ENCODE measurements at regions not wholly inside any gene's neighbourhood (a gene's known extent, or its start where the extent isn't known, plus 50 kb on each side); places are given as distances from the start of the nearest gene placed in this dataset.

DNA sequence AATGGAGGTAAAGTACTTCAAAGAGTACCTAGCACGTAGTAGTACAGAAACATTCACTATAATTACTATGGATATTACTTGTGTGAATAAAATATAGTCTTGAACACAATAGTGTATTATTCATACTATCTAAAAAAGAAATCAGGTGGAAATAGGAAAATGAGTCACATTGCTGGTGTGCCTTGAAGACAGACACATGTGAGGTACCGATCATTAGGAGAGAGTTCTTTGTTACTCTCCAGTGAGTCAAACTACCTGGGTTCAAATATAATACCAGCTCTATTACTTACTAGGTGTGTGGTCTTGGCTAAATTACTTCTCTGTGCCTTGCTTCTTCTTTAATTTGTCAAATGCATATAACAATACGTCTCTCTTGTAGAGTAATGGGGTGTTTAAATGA lies 50.8 kb upstream of the BEND6 start:
- no peak overlapping the region for H3K4me3 ChIP-seq (ENCODE audit: low read length)
- DNase-seq (ENCODE audit: low read depth), result no peak
- TF ChIP-seq, protein P1, sequence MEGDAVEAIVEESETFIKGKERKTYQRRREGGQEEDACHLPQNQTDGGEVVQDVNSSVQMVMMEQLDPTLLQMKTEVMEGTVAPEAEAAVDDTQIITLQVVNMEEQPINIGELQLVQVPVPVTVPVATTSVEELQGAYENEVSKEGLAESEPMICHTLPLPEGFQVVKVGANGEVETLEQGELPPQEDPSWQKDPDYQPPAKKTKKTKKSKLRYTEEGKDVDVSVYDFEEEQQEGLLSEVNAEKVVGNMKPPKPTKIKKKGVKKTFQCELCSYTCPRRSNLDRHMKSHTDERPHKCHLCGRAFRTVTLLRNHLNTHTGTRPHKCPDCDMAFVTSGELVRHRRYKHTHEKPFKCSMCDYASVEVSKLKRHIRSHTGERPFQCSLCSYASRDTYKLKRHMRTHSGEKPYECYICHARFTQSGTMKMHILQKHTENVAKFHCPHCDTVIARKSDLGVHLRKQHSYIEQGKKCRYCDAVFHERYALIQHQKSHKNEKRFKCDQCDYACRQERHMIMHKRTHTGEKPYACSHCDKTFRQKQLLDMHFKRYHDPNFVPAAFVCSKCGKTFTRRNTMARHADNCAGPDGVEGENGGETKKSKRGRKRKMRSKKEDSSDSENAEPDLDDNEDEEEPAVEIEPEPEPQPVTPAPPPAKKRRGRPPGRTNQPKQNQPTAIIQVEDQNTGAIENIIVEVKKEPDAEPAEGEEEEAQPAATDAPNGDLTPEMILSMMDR (conservative IDR thresholded peaks at IDR 0.05; ENCODE audit: low read length), result no peak

DNA sequence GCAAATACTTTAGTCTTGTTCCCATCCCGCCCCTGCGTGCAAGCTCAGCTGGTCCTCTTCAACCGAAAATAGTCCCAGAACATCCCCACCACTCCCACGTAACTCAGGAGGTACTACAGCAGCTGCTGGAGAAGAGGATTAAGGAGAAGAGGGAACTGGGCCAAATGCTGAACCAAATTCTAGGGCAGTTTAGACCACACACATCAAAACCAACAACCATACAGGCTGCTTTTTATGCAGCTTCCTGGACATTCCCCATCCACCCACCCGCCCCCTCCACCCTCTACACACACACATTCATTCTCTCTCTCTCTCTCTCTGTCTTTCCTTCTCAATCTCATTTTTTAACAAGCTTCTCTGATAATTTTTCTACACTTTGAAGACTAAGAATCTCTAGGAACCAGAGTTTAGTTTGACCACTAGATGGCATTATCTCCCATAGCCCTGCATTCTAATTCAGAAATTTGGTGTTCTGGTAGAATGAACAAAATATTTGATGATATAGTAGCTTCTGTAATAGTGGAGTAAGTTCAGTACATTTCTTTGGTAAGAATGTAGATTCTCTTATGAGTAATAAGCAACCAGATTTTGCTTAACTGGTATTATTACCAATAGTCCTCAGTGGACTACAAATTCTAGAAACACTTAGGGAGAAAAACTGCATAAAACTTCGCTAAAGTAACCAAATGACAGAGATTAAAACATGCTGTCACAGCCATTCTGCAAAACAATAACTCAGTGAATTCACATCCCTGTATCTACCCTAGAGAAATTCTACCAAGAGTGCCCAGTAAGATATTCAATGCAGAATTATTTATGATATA lies 52.1 kb upstream of the BEND6 start:
- peak; percentile 83 for DNase-seq (ENCODE audit: low read depth)
- TF ChIP-seq, protein P1 (conservative IDR thresholded peaks at IDR 0.05; ENCODE audit: low read length), result peak; percentile 75
- peak overlapping the region; percentile 25 for H3K4me3 ChIP-seq (ENCODE audit: low read length)

DNA sequence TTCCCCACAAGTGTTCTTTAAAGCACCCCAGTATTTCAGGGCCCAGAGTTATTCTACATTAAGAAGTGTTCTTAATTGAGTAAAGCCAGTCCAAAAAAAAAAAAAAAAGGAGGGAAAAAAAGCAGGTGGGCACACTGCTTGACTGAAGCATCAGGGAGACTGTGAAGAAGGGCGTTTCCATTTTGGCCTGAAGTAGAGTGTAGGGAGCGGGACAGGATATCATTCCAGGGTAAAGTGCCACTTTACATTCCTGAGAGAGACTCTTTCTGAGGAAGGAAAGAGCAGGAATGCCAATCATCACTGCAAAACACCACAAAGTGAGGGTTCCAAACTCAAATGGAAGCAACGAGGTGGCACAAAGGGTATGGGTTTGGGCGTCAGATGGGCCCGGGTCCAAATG lies 54.1 kb upstream of the BEND6 start:
- no peak overlapping the region for H3K4me3 ChIP-seq (ENCODE audit: low read length)
- DNase-seq (ENCODE audit: low read depth), result no peak
- TF ChIP-seq, protein P1 (conservative IDR thresholded peaks at IDR 0.05; ENCODE audit: low read length), result no peak

DNA sequence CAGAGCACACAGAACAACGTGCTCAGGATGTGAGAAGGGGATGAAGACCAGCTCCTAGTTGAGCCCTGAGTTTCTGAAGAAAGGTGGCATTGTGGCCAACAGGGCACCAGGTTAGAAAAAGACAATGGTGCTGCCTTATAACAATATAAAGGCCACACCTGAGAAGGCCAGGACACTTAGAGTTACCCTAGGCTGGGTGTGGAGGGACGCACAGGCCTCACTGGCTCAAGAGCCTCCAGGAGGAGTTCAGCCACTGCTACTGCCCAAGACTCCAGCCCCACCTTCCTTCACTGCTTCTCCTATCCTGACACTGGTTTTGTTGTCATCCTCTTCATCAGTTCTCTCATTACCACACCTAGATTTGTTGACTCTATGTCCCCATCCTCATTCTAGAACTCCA lies 55.2 kb upstream of the BEND6 start:
- DNase-seq (ENCODE audit: low read depth), result no peak
- H3K4me3 ChIP-seq (ENCODE audit: low read length), result no peak overlapping the region

DNA sequence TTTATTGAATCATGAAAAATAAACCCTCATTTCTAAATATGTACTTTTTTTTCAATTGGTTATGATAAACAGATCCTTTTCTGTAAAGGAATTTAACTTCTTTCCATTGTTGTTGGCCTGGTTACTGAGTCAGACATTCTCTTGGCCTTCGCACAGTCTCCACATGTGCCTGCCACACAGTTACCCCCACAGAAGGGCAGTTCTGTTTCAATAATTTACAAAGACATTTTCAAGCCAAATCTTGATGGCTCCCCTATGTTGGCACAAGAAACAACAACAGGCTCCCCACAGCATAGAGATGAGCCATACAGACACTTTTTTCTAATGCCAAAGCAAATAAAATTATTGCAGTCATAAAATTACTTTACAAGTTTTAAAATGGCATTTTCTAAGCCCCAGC lies 55.6 kb upstream of the BEND6 start:
- TF ChIP-seq, protein P1 (conservative IDR thresholded peaks at IDR 0.05; ENCODE audit: low read length), result no peak
- H3K4me3 ChIP-seq (ENCODE audit: low read length), result no peak overlapping the region
- peak; percentile 89 for DNase-seq (ENCODE audit: low read depth)

More for the DNA sequence above, 55.2 kb upstream of the BEND6 start:
- TF ChIP-seq, protein P1 (conservative IDR thresholded peaks at IDR 0.05; ENCODE audit: low read length), result no peak

DNA sequence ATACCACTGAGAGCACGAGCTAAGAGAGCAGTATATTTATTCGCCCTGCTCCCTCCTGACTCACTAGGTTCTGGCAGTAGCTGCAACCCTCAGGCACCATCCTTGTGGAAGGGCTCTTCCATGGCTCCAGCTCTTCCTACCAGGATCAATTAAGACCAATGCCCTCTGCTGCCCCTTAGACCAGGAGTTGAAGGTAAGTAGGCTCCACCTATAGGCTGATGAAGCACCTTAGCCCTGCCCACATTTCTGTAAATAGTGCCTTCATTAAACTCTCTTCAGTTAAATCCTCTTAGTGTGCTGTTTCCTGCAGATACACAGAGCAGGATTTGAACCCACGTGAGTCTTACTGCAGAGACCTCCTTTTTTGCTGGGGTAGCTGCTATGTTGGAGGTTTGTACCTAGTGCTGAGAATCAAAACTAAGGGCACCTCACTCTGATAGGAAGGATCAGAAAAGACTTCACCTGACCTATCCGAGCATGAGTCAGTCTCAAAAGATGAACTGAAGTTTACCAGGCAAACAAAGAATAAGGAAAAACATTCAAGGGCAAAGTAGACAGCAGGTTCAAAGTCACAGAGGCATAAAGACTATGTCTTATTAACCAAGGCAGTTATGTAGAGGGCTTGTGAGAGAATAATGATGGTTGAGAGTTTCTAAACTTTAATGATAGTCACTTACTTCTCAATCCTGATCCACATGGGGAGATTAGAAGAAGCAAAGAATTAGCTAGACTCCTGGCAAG lies 56.9 kb upstream of the BEND6 start:
- no peak overlapping the region for H3K4me3 ChIP-seq (ENCODE audit: low read length)
- DNase-seq (ENCODE audit: low read depth), result no peak
- TF ChIP-seq, protein P1 (conservative IDR thresholded peaks at IDR 0.05; ENCODE audit: low read length), result no peak
